ENCODE measurements at regions not wholly inside any gene's neighbourhood (a gene's known extent, or its start where the extent isn't known, plus 50 kb on each side); places are given as distances from the start of the nearest gene placed in this dataset.

GRCh38 chr4:162509333-162509732 lies 345.5 kb upstream of the FSTL5 start:
- TF ChIP-seq EZH2phosphoT487 (IDR thresholded peaks at IDR 0.05): no peak
- TF ChIP-seq, protein P1, sequence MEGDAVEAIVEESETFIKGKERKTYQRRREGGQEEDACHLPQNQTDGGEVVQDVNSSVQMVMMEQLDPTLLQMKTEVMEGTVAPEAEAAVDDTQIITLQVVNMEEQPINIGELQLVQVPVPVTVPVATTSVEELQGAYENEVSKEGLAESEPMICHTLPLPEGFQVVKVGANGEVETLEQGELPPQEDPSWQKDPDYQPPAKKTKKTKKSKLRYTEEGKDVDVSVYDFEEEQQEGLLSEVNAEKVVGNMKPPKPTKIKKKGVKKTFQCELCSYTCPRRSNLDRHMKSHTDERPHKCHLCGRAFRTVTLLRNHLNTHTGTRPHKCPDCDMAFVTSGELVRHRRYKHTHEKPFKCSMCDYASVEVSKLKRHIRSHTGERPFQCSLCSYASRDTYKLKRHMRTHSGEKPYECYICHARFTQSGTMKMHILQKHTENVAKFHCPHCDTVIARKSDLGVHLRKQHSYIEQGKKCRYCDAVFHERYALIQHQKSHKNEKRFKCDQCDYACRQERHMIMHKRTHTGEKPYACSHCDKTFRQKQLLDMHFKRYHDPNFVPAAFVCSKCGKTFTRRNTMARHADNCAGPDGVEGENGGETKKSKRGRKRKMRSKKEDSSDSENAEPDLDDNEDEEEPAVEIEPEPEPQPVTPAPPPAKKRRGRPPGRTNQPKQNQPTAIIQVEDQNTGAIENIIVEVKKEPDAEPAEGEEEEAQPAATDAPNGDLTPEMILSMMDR (IDR thresholded peaks at IDR 0.05): no peak
- TF ChIP-seq EZH2 (IDR thresholded peaks at IDR 0.05): no peak
